Loucy (cell line): ENCODE measurements at regions not wholly inside any gene's neighbourhood (a gene's known extent, or its start where the extent isn't known, plus 50 kb on each side); places are given as distances from the start of the nearest gene placed in this dataset.
"Not testable (repeated sequence)": the region's sequence is repeated elsewhere in the genome, so short reads cannot be mapped to it uniquely, and the experiment has no call there.

Experiments
- H2AFZ ChIP-seq: fragments of 200-600 bp; sonication (generic); 2 replicates; pipeline ENCODE4 v1.6.0; 2016; ENCODE audit warnings: antibody characterized with exemption, mild to moderate bottlenecking, low read length, moderate library complexity
- H3F3A ChIP-seq: fragments of 200-600 bp; 2 replicates; pipeline ENCODE4 v1.6.0; 2016; ENCODE audit warnings: antibody characterized with exemption, low read depth, mild to moderate bottlenecking
- H3K27me3 ChIP-seq: fragments of 200-600 bp; sonication (generic); 2 replicates; pipeline ENCODE4 v1.6.1; 2014; ENCODE audit warnings: low read length, mild to moderate bottlenecking; ENCODE audit not compliant: insufficient read depth, poor library complexity, severe bottlenecking
- H3K36me3 ChIP-seq: fragments of 200-600 bp; sonication (generic); 2 replicates; pipeline ENCODE4 v1.6.1; 2016; ENCODE audit warnings: low read length; ENCODE audit not compliant: insufficient read depth
- H3K4me1 ChIP-seq: fragments of 200-600 bp; sonication (generic); 2 replicates; pipeline ENCODE4 v1.5.1; 2014; ENCODE audit warnings: low read length, mild to moderate bottlenecking; ENCODE audit not compliant: insufficient read depth, poor library complexity, severe bottlenecking
- H3K4me2 ChIP-seq: fragments of 200-600 bp; sonication (generic); 2 replicates; pipeline ENCODE4 v1.6.0; 2014; ENCODE audit warnings: antibody characterized with exemption, low read length, low read depth, mild to moderate bottlenecking; ENCODE audit not compliant: poor library complexity, severe bottlenecking
- H3K4me3 ChIP-seq: fragments of 200-600 bp; sonication (generic); 2 replicates; pipeline ENCODE4 v1.5.1; 2014; ENCODE audit warnings: low read length, mild to moderate bottlenecking, mixed read lengths; ENCODE audit not compliant: poor library complexity, severe bottlenecking
- H3K79me2 ChIP-seq: fragments of 200-600 bp; sonication (generic); 2 replicates; pipeline ENCODE4 v1.6.1; 2014; ENCODE audit warnings: low read length; ENCODE audit not compliant: insufficient read depth
- H3K9ac ChIP-seq: fragments of 200-600 bp; sonication (generic); 2 replicates; pipeline ENCODE4 v1.6.0; 2014; ENCODE audit warnings: mild to moderate bottlenecking, low read depth, low read length, moderate library complexity; ENCODE audit not compliant: poor library complexity, severe bottlenecking
- H3K9me2 ChIP-seq: fragments of 200-600 bp; sonication (generic); replicated peaks from 2 replicates; pipeline ENCODE4 v1.6.1; 2016; ENCODE audit warnings: low read depth, low read length, mixed read lengths
- H3K9me3 ChIP-seq: fragments of 200-600 bp; sonication (generic); 2 replicates; pipeline ENCODE4 v1.6.1; 2014; ENCODE audit warnings: mild to moderate bottlenecking, antibody characterized with exemption, low read length, low read depth; ENCODE audit not compliant: insufficient read depth
- H4K20me1 ChIP-seq: fragments of 200-600 bp; sonication (generic); 2 replicates; pipeline ENCODE4 v1.6.0; 2014; ENCODE audit warnings: antibody characterized with exemption, low read length, mild to moderate bottlenecking; ENCODE audit not compliant: insufficient read depth, poor library complexity, severe bottlenecking
- CTCF ChIP-seq: fragments of 200-600 bp; sonication (generic); conservative IDR thresholded peaks from 2 replicates; pipeline ENCODE4 v1.5.1; 2014; ENCODE audit warnings: mild to moderate bottlenecking, antibody characterized with exemption, low read length
- EZH2phosphoT487 ChIP-seq: fragments of 200-600 bp; IDR thresholded peaks from 2 replicates; pipeline ENCODE4 v1.6.1; 2018; ENCODE audit warnings: antibody characterized with exemption, mild to moderate bottlenecking, moderate library complexity, borderline replicate concordance

GRCh38 chr16:66088681-66089080 is 277.8 kb upstream of the CDH5 start:
- TF ChIP-seq CTCF: no peak
- TF ChIP-seq EZH2phosphoT487: no peak
- no peaks in the 10 kb centered on the region for H3F3A ChIP-seq
- H3K36me3 ChIP-seq: no peaks in the 10 kb centered on the region
- H3K9me3 ChIP-seq: no peaks in the 10 kb centered on the region
- H3K4me3 ChIP-seq: no peak overlapping the region
- no peaks in the 10 kb centered on the region for H3K4me1 ChIP-seq
- no peaks in the 10 kb centered on the region for H3K27me3 ChIP-seq
- no peaks in the 10 kb centered on the region for H3K9me2 ChIP-seq
- H2AFZ ChIP-seq: no peak overlapping the region
- H4K20me1 ChIP-seq: no peaks in the 10 kb centered on the region
- H3K79me2 ChIP-seq: no peaks in the 10 kb centered on the region
- no peak overlapping the region for H3K9ac ChIP-seq
- H3K4me2 ChIP-seq: no peak overlapping the region

- Histone ChIP-seq H3K4me1 (no peaks in the 10 kb centered on the region), H3K79me2 (no peaks in the 10 kb centered on the region), H3K4me3 (no peak overlapping the region), H3K9me2 (no peaks in the 10 kb centered on the region), H3F3A (no peaks in the 10 kb centered on the region), H3K27me3 (no peaks in the 10 kb centered on the region), H3K4me2 (no peak overlapping the region), H3K9me3 (no peaks in the 10 kb centered on the region), H2AFZ (no peak overlapping the region), H4K20me1 (no peaks in the 10 kb centered on the region), H3K9ac (no peak overlapping the region), H3K36me3 (no peaks in the 10 kb centered on the region)
- TF ChIP-seq CTCF (no peak), EZH2phosphoT487 (no peak)
Observed at GRCh38 chr16:66087308-66087707, 279.2 kb upstream of the CDH5 start.

GRCh38 chr16:66085651-66086050 is 280.8 kb upstream of the CDH5 start:
- Histone ChIP-seq H3K4me3 (no peak overlapping the region), H3K27me3 (no peaks in the 10 kb centered on the region), H3K9me3 (no peaks in the 10 kb centered on the region), H3F3A (no peaks in the 10 kb centered on the region), H3K9ac (no peak overlapping the region), H3K4me2 (no peak overlapping the region), H4K20me1 (no peaks in the 10 kb centered on the region), H2AFZ (no peak overlapping the region), H3K36me3 (no peaks in the 10 kb centered on the region), H3K79me2 (no peaks in the 10 kb centered on the region), H3K9me2 (no peaks in the 10 kb centered on the region), H3K4me1 (no peaks in the 10 kb centered on the region)
- TF ChIP-seq EZH2phosphoT487: no peak
- TF ChIP-seq CTCF: no peak

GRCh38 chr16:66084731-66085130 is 281.8 kb upstream of the CDH5 start:
- H3K9me3 ChIP-seq, H2AFZ ChIP-seq, H3F3A ChIP-seq, H3K9ac ChIP-seq, H3K79me2 ChIP-seq, H3K27me3 ChIP-seq, H3K4me3 ChIP-seq, H3K4me2 ChIP-seq, H4K20me1 ChIP-seq, H3K4me1 ChIP-seq, H3K9me2 ChIP-seq, H3K36me3 ChIP-seq: not testable (repeated sequence)
